Mesenchymal stem cell (in vitro differentiated cells and primary cell): ENCODE measurements at regions not wholly inside any gene's neighbourhood (a gene's known extent, or its start where the extent isn't known, plus 50 kb on each side); places are given as distances from the start of the nearest gene placed in this dataset.

Experiments
- DNase-seq: peaks from one replicate; pipeline ENCODE4 v3.0.0-alpha.2; 2013
- H2AFZ ChIP-seq: one replicate; pipeline ENCODE4 v1.6.1; 2013; ENCODE audit warnings: low read depth, mild to moderate bottlenecking, control low read depth, inconsistent platforms, low read length, moderate library complexity
- H2AK5ac ChIP-seq: 2 replicates; pipeline ENCODE4 v1.6.1; 2013; ENCODE audit warnings: low read length, moderate library complexity, mild to moderate bottlenecking, inconsistent platforms; ENCODE audit not compliant: severe bottlenecking
- H2BK120ac ChIP-seq: one replicate; pipeline ENCODE4 v1.6.1; 2013; ENCODE audit warnings: low read depth, mild to moderate bottlenecking, inconsistent platforms, low read length, moderate library complexity
- H2BK12ac ChIP-seq, 2 experiments: one replicate each; pipeline ENCODE4 v1.6.1; 2013; ENCODE audit warnings: inconsistent platforms in 2 of 2, low read length in 2 of 2, mild to moderate bottlenecking in 2 of 2, moderate library complexity in 2 of 2, control low read depth in 1 of 2
- H2BK15ac ChIP-seq: one replicate; pipeline ENCODE4 v1.6.1; 2013; ENCODE audit warnings: mild to moderate bottlenecking, low read depth, inconsistent platforms; ENCODE audit not compliant: poor library complexity, severe bottlenecking
- H2BK5ac ChIP-seq: 2 replicates; pipeline ENCODE4 v1.6.1; 2013; ENCODE audit warnings: low read depth, mild to moderate bottlenecking, low read length, control low read depth, inconsistent platforms; ENCODE audit not compliant: poor library complexity, severe bottlenecking
- H3K14ac ChIP-seq, 2 experiments: one replicate each; pipeline ENCODE4 v1.6.1; 2013; ENCODE audit warnings: inconsistent platforms in 2 of 2, low read length in 2 of 2, control low read depth in 1 of 2, mild to moderate bottlenecking in 1 of 2, moderate library complexity in 1 of 2
- H3K18ac ChIP-seq, 2 experiments: one replicate each; pipeline ENCODE4 v1.6.1; 2013; ENCODE audit warnings: inconsistent platforms in 2 of 2, low read length in 2 of 2, control low read depth in 1 of 2, low read depth in 1 of 2, mild to moderate bottlenecking in 1 of 2
- H3K23ac ChIP-seq, 2 experiments: one replicate each; pipeline ENCODE4 v1.6.1; 2013; ENCODE audit warnings: inconsistent platforms in 2 of 2, low read length in 2 of 2, mild to moderate bottlenecking in 2 of 2, moderate library complexity in 2 of 2, control low read depth in 1 of 2
- H3K27ac ChIP-seq: 2 replicates; pipeline ENCODE4 v1.5.1; 2013; ENCODE audit warnings: mild to moderate bottlenecking, moderate library complexity, low read length, control low read depth, inconsistent platforms; ENCODE audit not compliant: poor library complexity, severe bottlenecking
- H3K27me3 ChIP-seq, 2 experiments: 2 replicates each; pipeline versions ENCODE4 v1.6.1 to v1.7.0; 2013; ENCODE audit warnings: low read length in 2 of 2, mild to moderate bottlenecking in 2 of 2, moderate library complexity in 2 of 2, control low read depth in 1 of 2, inconsistent platforms in 1 of 2; ENCODE audit not compliant: control insufficient read depth in 1 of 2, insufficient read depth in 1 of 2
- H3K36me3 ChIP-seq, 2 experiments: 2 replicates each; pipeline versions ENCODE4 v1.6.1 to v1.7.0; 2013; ENCODE audit warnings: low read length in 2 of 2, control low read depth in 1 of 2, inconsistent platforms in 1 of 2, low read depth in 1 of 2, mild to moderate bottlenecking in 1 of 2; ENCODE audit not compliant: insufficient read depth in 2 of 2, control insufficient read depth in 1 of 2
- H3K4ac ChIP-seq, 2 experiments: one replicate each; pipeline ENCODE4 v1.6.1; 2013; ENCODE audit warnings: inconsistent platforms in 2 of 2, low read length in 2 of 2, mild to moderate bottlenecking in 2 of 2, moderate library complexity in 2 of 2, control low read depth in 1 of 2, low read depth in 1 of 2
- H3K4me1 ChIP-seq: 2 replicates; pipeline ENCODE4 v1.6.1; 2013; ENCODE audit warnings: low read depth, low read length, control low read depth; ENCODE audit not compliant: control insufficient read depth, insufficient read depth
- H3K4me2 ChIP-seq: 2 replicates; pipeline ENCODE4 v1.6.1; 2013; ENCODE audit warnings: low read length, mild to moderate bottlenecking, inconsistent platforms; ENCODE audit not compliant: poor library complexity, severe bottlenecking
- H3K4me3 ChIP-seq, 2 experiments: 2 replicates each; pipeline versions ENCODE4 v1.5.1 to v1.7.0; 2013; ENCODE audit warnings: low read length in 2 of 2, mild to moderate bottlenecking in 2 of 2, control low read depth in 1 of 2, low read depth in 1 of 2; ENCODE audit not compliant: insufficient read depth in 1 of 2
- H3K79me1 ChIP-seq: replicated peaks from 2 replicates; pipeline ENCODE4 v1.6.1; 2013; ENCODE audit warnings: mild to moderate bottlenecking, control low read depth, low read length, inconsistent platforms; ENCODE audit not compliant: poor library complexity, severe bottlenecking
- H3K9ac ChIP-seq: 2 replicates; pipeline ENCODE4 v1.7.0; 2013; ENCODE audit warnings: mild to moderate bottlenecking, low read length, moderate library complexity
- H3K9me3 ChIP-seq: 2 replicates; pipeline ENCODE4 v1.7.0; 2013; ENCODE audit warnings: mild to moderate bottlenecking, low read length; ENCODE audit not compliant: control insufficient read depth
- H4K8ac ChIP-seq: one replicate; pipeline ENCODE4 v1.6.1; 2013; ENCODE audit warnings: inconsistent platforms, mild to moderate bottlenecking, low read length, moderate library complexity
- H4K91ac ChIP-seq: one replicate; pipeline ENCODE4 v1.6.1; 2013; ENCODE audit warnings: mild to moderate bottlenecking, low read length, inconsistent platforms
- WGBS: methylation state at CpG from one replicate; pipeline ENCODE4 v1.1.7; 2013; ENCODE audit warnings: mixed read lengths; 5-methylcytosine and 5-hydroxymethylcytosine counted together

GRCh38 chr16:10232757-10233156 lies 50.5 kb upstream of the GRIN2A start:
- no peak overlapping the region for H2AK5ac ChIP-seq
- H3K4ac ChIP-seq = no peak overlapping the region
- H3K4me3 ChIP-seq = no peak overlapping the region
- no peak overlapping the region for H2BK5ac ChIP-seq
- no peak overlapping the region for H3K9ac ChIP-seq
- 60% methylated on average over 1 of the region's 1 CpG for WGBS
- peaks cover 14% of the 10 kb centered on the region for H3K9me3 ChIP-seq
- H3K18ac ChIP-seq = no peak overlapping the region
- peaks cover 0 to 7% of the 10 kb centered on the region in 2 experiments for H3K27me3 ChIP-seq
- no peak overlapping the region for H2BK15ac ChIP-seq
- H2BK120ac ChIP-seq = no peak overlapping the region
- H3K36me3 ChIP-seq = no peaks in the 10 kb centered on the region
- H3K27ac ChIP-seq = no peak overlapping the region
- H3K79me1 ChIP-seq = no peaks in the 10 kb centered on the region
- H2BK12ac ChIP-seq = no peak overlapping the region
- H3K14ac ChIP-seq = no peak overlapping the region
- H2AFZ ChIP-seq = no peak overlapping the region
- DNase-seq = no peak
- H3K4me2 ChIP-seq = no peak overlapping the region
- no peak overlapping the region for H4K8ac ChIP-seq
- no peaks in the 10 kb centered on the region for H3K4me1 ChIP-seq
- H3K23ac ChIP-seq = no peak overlapping the region
- H4K91ac ChIP-seq = no peak overlapping the region

- Histone ChIP-seq H3K79me1 (no peaks in the 10 kb centered on the region), H3K27ac (no peak overlapping the region), H3K14ac (no peak overlapping the region), H3K36me3 (no peaks in the 10 kb centered on the region), H3K18ac (no peak overlapping the region), H3K4me2 (no peak overlapping the region), H2BK15ac (no peak overlapping the region), H4K91ac (no peak overlapping the region), H3K4me1 (no peaks in the 10 kb centered on the region), H3K23ac (no peak overlapping the region), H2BK120ac (no peak overlapping the region), H3K4me3 (no peak overlapping the region), H3K4ac (no peak overlapping the region), H2BK5ac (no peak overlapping the region), H3K27me3 (peaks cover 0 to 17% of the 10 kb centered on the region in 2 experiments), H2AFZ (no peak overlapping the region), H3K9me3 (no peaks in the 10 kb centered on the region), H2AK5ac (no peak overlapping the region), H3K9ac (no peak overlapping the region), H2BK12ac (no peak overlapping the region), H4K8ac (no peak overlapping the region)
- 75% methylated on average over 8 of the region's 8 CpGs for WGBS
- DNase-seq = no peak
These were observed 57.4 kb upstream of the GRIN2A start for GRCh38 chr16:10239640-10240039.

GRCh38 chr16:10240854-10241613 lies 58.8 kb upstream of the GRIN2A start:
- Histone ChIP-seq H3K4me3 (no peak overlapping the region), H3K23ac (no peak overlapping the region), H3K4me2 (no peak overlapping the region), H2BK5ac (no peak overlapping the region), H3K14ac (no peak overlapping the region), H3K27me3 (peaks cover 0 to 23% of the 10 kb centered on the region in 2 experiments), H3K9me3 (no peaks in the 10 kb centered on the region), H3K4me1 (no peaks in the 10 kb centered on the region), H2BK15ac (no peak overlapping the region), H2AK5ac (no peak overlapping the region), H4K8ac (no peak overlapping the region), H3K27ac (no peak overlapping the region), H2AFZ (no peak overlapping the region), H3K79me1 (no peaks in the 10 kb centered on the region), H3K9ac (no peak overlapping the region), H2BK12ac (no peak overlapping the region), H3K36me3 (no peaks in the 10 kb centered on the region), H3K4ac (no peak overlapping the region), H2BK120ac (no peak overlapping the region), H3K18ac (no peak overlapping the region), H4K91ac (no peak overlapping the region)
- DNase-seq = no peak
- 72% methylated on average over 5 of the region's 7 CpGs for WGBS

- Histone ChIP-seq H2AK5ac (no peak overlapping the region), H3K36me3 (no peaks in the 10 kb centered on the region), H3K27ac (no peak overlapping the region), H2BK12ac (no peak overlapping the region), H3K4me1 (no peaks in the 10 kb centered on the region), H2BK5ac (no peak overlapping the region), H3K18ac (no peak overlapping the region), H3K9ac (no peak overlapping the region), H3K79me1 (no peaks in the 10 kb centered on the region), H3K4ac (no peak overlapping the region), H3K4me2 (no peak overlapping the region), H2BK120ac (no peak overlapping the region), H2AFZ (no peak overlapping the region), H2BK15ac (no peak overlapping the region), H3K14ac (no peak overlapping the region), H4K8ac (no peak overlapping the region), H3K27me3 (peaks cover 0 to 23% of the 10 kb centered on the region in 2 experiments), H4K91ac (no peak overlapping the region), H3K23ac (no peak overlapping the region), H3K4me3 (no peak overlapping the region), H3K9me3 (no peaks in the 10 kb centered on the region)
- 37% methylated on average over 2 of the region's 2 CpGs for WGBS
- DNase-seq = no peak
These were observed 59.9 kb upstream of the GRIN2A start for GRCh38 chr16:10242097-10242496.
